ENCODE measurements at regions not wholly inside any gene's neighbourhood (a gene's known extent, or its start where the extent isn't known, plus 50 kb on each side); places are given as distances from the start of the nearest gene placed in this dataset.
"Not testable (repeated sequence)": the region's sequence is repeated elsewhere in the genome, so short reads cannot be mapped to it uniquely, and the experiment has no call there.

DNA sequence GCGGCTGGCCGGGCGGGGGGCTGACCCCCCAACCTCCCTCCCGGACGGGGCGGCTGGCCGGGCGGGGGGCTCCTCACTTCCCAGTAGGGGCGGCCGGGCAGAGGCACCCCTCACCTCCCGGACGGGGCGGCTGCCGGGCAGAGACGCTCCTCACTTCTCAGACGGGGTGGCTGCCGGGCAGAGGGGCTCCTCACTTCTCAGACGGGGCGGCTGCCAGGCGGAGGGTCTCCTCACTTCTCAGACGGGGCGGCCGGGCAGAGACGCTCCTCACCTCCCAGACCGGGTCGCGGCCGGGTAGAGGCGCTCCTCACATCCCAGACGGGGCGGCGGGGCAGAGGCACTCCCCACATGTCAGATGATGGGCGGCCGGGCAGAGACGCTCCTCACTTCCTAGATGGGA is 112.6 kb upstream of the FAM174B start:
- H3K9ac ChIP-seq (ENCODE audit: low read depth, low read length); H3K4me1 ChIP-seq (ENCODE audit: control insufficient read depth, insufficient read depth, low read length); H3K4me3 ChIP-seq (ENCODE audit: low read length); H3K9me3 ChIP-seq (replicated peaks; ENCODE audit: low read length); H3K36me3 ChIP-seq (ENCODE audit: insufficient read depth, low read length); H3K4me2 ChIP-seq (ENCODE audit: low read length); H3K27me3 ChIP-seq (ENCODE audit: control insufficient read depth, insufficient read depth, low read length): not testable (repeated sequence)

DNA sequence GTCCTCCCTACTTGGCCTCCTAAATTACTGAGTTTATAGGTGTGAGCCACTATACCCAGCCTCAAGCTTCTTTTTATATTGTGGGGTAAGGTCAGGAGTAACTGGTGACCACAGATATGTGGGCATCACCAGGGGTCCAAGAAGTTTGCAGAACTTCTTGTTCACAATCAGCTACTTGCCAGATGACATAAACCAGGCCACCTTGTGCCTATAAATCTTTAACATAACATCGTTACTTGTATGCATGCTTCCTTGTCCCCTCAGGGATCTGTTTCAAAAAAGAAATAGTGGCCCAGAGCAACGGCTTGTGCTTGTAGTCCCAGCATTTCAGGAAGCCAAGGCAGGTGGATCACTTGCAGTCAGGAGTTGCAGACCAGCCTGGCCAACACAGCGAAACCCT is 115.1 kb upstream of the FAM174B start:
- H3K4me1 ChIP-seq (ENCODE audit: control insufficient read depth, insufficient read depth, low read length) = no peaks in the 10 kb centered on the region
- H3K9ac ChIP-seq (ENCODE audit: low read depth, low read length) = no peak overlapping the region
- no peaks in the 10 kb centered on the region for H3K36me3 ChIP-seq (ENCODE audit: insufficient read depth, low read length)

DNA sequence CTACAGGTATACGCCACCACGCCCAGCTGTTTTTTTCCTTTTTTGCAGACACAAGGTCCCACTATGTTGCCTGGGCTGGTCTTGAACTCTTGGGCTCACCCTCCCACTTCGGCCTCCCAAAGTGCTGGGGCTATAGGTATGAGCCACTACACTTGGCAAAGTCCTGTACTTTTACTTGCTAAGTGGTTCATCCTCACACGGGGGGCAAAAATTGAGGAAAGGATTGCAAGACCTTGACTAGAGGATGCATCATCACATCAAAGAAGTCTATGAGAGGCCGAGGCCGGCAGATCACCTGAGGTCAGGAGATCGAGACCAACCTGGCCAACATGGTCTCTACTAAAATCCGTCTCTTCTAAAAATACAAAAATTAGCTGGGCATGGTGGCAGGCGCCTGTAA is 116.5 kb upstream of the FAM174B start:
- H3K27me3 ChIP-seq (ENCODE audit: control insufficient read depth, insufficient read depth, low read length) = no peaks in the 10 kb centered on the region
- no peak overlapping the region for H3K9ac ChIP-seq (ENCODE audit: low read depth, low read length)
- H3K4me1 ChIP-seq (ENCODE audit: control insufficient read depth, insufficient read depth, low read length) = no peaks in the 10 kb centered on the region
- H3K9me3 ChIP-seq (replicated peaks; ENCODE audit: low read length) = no peaks in the 10 kb centered on the region
- H3K4me2 ChIP-seq (ENCODE audit: low read length) = no peak overlapping the region
- H3K36me3 ChIP-seq (ENCODE audit: insufficient read depth, low read length) = no peaks in the 10 kb centered on the region
- no peak overlapping the region for H3K4me3 ChIP-seq (ENCODE audit: low read length)

More for the DNA sequence above, 115.1 kb upstream of the FAM174B start:
- Histone ChIP-seq H3K27me3 (ENCODE audit: control insufficient read depth, insufficient read depth, low read length) (no peaks in the 10 kb centered on the region), H3K4me3 (ENCODE audit: low read length) (no peak overlapping the region), H3K9me3 (replicated peaks; ENCODE audit: low read length) (no peaks in the 10 kb centered on the region), H3K4me2 (ENCODE audit: low read length) (no peak overlapping the region)

DNA sequence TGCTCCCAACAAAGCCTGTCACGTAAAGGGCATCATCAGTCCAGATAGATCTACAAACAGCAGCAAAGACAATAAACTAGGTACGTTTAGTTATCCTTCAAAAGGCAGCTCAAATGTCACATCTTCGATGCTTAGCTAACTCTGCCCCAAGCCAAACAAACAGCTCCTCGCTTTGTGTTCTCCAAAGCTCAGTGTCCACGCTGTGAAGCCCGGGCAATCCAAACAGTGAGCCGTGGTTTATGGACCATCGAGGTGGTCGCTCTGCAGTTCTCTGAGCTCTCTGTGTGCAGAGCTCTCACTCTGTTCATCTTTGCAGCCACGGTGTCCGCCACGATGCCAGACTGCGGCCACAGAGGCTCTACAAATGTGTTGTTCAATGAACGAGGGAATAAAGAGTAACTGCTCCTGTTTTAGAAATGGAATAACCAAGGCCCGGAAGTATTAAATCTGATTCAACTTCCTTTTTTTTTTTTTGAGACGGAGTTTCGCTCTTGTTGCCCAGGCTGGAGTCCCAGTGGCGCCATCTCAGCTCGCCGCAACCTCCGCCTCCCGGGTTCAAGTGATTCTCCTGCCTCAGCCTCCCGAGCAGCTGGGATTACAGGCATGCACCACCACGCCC is 117.2 kb upstream of the FAM174B start:
- Histone ChIP-seq H3K4me2 (ENCODE audit: low read length) (no peak overlapping the region), H3K4me3 (ENCODE audit: low read length) (no peak overlapping the region), H3K36me3 (ENCODE audit: insufficient read depth, low read length) (no peaks in the 10 kb centered on the region), H3K9ac (ENCODE audit: low read depth, low read length) (no peak overlapping the region), H3K4me1 (ENCODE audit: control insufficient read depth, insufficient read depth, low read length) (no peaks in the 10 kb centered on the region), H3K9me3 (replicated peaks; ENCODE audit: low read length) (no peaks in the 10 kb centered on the region), H3K27me3 (ENCODE audit: control insufficient read depth, insufficient read depth, low read length) (no peaks in the 10 kb centered on the region)

DNA sequence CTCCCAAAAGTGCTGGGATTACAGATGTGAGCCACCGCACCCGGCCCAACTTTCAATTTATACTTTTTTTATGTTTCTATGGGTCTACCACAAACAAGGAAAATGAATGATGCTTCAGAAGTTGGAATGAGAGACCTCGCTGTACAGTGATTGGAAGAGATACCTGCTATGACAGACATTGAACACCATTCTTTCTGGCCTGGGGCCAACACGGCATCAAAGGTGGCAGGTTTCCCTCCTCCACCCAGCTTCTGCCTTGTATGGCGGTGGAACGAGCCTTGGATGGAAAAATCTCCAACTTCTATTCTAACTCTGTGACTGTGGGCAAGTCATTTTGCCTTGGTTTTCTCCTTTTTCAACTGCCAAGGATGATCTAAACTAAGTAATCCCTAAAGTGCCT is 117.8 kb upstream of the FAM174B start:
- Histone ChIP-seq H3K4me2 (ENCODE audit: low read length) (no peak overlapping the region), H3K4me3 (ENCODE audit: low read length) (no peak overlapping the region), H3K36me3 (ENCODE audit: insufficient read depth, low read length) (no peaks in the 10 kb centered on the region), H3K9me3 (replicated peaks; ENCODE audit: low read length) (no peaks in the 10 kb centered on the region), H3K9ac (ENCODE audit: low read depth, low read length) (no peak overlapping the region), H3K4me1 (ENCODE audit: control insufficient read depth, insufficient read depth, low read length) (no peaks in the 10 kb centered on the region), H3K27me3 (ENCODE audit: control insufficient read depth, insufficient read depth, low read length) (no peaks in the 10 kb centered on the region)

DNA sequence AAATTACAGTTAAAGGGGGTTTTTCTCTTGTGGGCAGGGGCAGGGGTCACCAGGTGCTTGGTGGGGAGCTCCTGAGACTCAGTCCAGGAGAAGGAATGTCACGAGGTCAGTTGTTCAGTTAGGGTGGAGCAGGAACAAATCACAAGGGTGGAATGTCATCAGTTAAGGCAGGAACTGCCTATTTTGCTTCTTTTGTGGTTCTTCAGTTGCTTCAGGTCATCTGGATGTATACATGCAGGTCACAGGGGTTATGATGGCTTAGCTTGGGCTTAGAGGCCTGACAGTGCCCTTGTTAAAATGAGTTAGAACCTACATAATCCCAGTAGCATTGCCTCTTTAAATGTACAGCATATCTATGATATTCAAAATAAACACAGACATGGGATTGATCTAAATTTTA is 120.2 kb upstream of the CHD2 start:
- Histone ChIP-seq H3K4me2 (ENCODE audit: low read length) (no peak overlapping the region), H3K9ac (ENCODE audit: low read depth, low read length) (no peak overlapping the region), H3K9me3 (replicated peaks; ENCODE audit: low read length) (no peaks in the 10 kb centered on the region), H3K36me3 (ENCODE audit: insufficient read depth, low read length) (no peaks in the 10 kb centered on the region), H3K4me3 (ENCODE audit: low read length) (no peak overlapping the region), H3K27me3 (ENCODE audit: control insufficient read depth, insufficient read depth, low read length) (no peaks in the 10 kb centered on the region), H3K4me1 (ENCODE audit: control insufficient read depth, insufficient read depth, low read length) (no peaks in the 10 kb centered on the region)

DNA sequence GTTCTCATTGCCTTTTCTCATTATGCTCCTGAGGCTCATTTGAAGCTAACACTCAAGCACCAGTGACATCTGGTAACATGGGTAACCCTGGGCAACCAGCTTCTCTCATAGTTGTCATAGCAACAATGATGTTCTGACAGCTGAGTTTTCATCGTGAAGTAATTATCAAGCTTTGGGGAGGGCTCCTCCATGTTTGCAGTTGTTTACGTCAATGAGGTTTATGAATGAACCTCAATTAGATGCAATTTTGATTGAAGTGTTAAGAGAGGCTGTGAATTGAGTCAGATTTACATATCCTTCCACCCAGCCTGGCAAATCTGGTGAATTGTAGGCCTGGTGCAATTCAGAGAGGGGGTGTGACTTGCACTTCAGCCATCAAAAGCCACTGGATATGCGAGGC is 119.3 kb upstream of the CHD2 start:
- no peak overlapping the region for H3K4me2 ChIP-seq (ENCODE audit: low read length)
- H3K27me3 ChIP-seq (ENCODE audit: control insufficient read depth, insufficient read depth, low read length) = no peaks in the 10 kb centered on the region
- H3K9me3 ChIP-seq (replicated peaks; ENCODE audit: low read length) = no peaks in the 10 kb centered on the region
- H3K4me3 ChIP-seq (ENCODE audit: low read length) = no peak overlapping the region
- H3K9ac ChIP-seq (ENCODE audit: low read depth, low read length) = no peak overlapping the region
- no peaks in the 10 kb centered on the region for H3K4me1 ChIP-seq (ENCODE audit: control insufficient read depth, insufficient read depth, low read length)
- H3K36me3 ChIP-seq (ENCODE audit: insufficient read depth, low read length) = no peaks in the 10 kb centered on the region

DNA sequence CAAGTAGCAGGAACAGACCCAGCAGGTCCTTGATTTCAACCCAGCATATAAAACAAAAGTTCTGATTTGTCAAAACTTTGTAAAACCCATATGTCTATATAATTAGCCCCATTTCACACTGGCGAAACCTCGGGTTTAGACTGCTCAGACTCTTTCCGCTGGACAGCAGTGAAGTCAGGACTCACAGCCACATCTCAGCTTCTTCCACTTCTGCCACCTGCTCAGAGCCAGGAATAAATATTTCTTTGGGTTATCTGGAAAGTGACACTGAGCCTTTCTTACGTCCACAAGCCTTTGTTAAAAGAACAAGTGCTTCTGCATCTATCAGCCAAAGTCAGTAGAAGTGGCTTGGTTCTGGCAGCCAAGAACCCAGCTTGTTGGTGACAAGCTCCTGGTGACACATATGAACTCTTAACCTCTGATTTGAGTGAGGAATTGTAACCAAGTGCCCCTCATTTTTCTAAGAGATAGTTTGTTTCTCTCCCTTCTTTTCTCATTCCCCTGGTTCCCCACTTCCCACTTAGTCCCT is 118.1 kb upstream of the CHD2 start:
- Histone ChIP-seq H3K4me1 (ENCODE audit: control insufficient read depth, insufficient read depth, low read length) (no peaks in the 10 kb centered on the region), H3K4me2 (ENCODE audit: low read length) (no peak overlapping the region), H3K9ac (ENCODE audit: low read depth, low read length) (no peak overlapping the region), H3K9me3 (replicated peaks; ENCODE audit: low read length) (no peaks in the 10 kb centered on the region), H3K36me3 (ENCODE audit: insufficient read depth, low read length) (no peaks in the 10 kb centered on the region), H3K27me3 (ENCODE audit: control insufficient read depth, insufficient read depth, low read length) (no peaks in the 10 kb centered on the region), H3K4me3 (ENCODE audit: low read length) (no peak overlapping the region)

DNA sequence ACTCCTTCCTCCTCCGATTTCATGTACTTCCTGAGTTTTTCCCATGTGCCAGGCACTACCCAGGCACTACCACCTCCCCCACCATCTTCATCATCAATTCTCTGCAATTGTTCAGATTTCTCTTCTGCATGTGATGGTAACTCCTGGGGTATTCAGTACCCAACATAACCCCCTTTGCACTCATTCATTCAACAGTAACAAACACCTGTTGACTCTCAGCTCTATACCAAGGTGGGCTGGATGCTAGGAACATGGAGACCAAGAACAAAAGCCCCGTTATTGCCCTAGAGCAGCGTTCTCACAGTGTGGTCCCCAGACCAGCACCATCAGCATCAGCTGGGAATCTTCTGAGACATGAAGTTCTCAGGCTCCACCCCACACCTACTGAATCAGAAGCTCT is 113.0 kb upstream of the CHD2 start:
- no peaks in the 10 kb centered on the region for H3K4me1 ChIP-seq (ENCODE audit: control insufficient read depth, insufficient read depth, low read length)
- H3K9ac ChIP-seq (ENCODE audit: low read depth, low read length) = no peak overlapping the region
- H3K4me3 ChIP-seq (ENCODE audit: low read length) = no peak overlapping the region
- H3K27me3 ChIP-seq (ENCODE audit: control insufficient read depth, insufficient read depth, low read length) = no peaks in the 10 kb centered on the region
- H3K4me2 ChIP-seq (ENCODE audit: low read length) = no peak overlapping the region
- no peaks in the 10 kb centered on the region for H3K9me3 ChIP-seq (replicated peaks; ENCODE audit: low read length)
- no peaks in the 10 kb centered on the region for H3K36me3 ChIP-seq (ENCODE audit: insufficient read depth, low read length)

DNA sequence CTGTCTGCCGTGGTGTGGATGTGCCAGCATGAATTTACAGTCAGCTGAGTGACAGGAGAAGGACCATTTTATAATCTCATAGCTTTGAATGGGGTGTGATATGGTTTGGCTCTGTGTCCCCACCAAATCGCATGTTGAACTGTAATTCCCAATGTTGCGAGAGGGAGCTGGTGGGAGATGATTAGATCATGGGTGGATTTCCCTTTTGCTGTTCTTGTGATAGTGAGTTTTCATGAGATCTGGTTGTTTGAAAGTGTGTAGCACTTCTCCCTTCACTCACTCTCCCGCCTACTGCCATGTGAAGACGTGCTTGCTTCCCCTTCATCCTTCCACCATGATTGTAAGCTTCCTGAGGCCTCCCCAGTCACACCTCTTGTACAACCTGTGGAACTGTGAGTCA is 111.9 kb upstream of the CHD2 start:
- no peaks in the 10 kb centered on the region for H3K4me1 ChIP-seq (ENCODE audit: control insufficient read depth, insufficient read depth, low read length)
- no peak overlapping the region for H3K4me2 ChIP-seq (ENCODE audit: low read length)
- H3K36me3 ChIP-seq (ENCODE audit: insufficient read depth, low read length) = no peaks in the 10 kb centered on the region
- H3K9ac ChIP-seq (ENCODE audit: low read depth, low read length) = no peak overlapping the region
- H3K27me3 ChIP-seq (ENCODE audit: control insufficient read depth, insufficient read depth, low read length) = no peaks in the 10 kb centered on the region
- H3K9me3 ChIP-seq (replicated peaks; ENCODE audit: low read length) = no peaks in the 10 kb centered on the region
- H3K4me3 ChIP-seq (ENCODE audit: low read length) = no peak overlapping the region

DNA sequence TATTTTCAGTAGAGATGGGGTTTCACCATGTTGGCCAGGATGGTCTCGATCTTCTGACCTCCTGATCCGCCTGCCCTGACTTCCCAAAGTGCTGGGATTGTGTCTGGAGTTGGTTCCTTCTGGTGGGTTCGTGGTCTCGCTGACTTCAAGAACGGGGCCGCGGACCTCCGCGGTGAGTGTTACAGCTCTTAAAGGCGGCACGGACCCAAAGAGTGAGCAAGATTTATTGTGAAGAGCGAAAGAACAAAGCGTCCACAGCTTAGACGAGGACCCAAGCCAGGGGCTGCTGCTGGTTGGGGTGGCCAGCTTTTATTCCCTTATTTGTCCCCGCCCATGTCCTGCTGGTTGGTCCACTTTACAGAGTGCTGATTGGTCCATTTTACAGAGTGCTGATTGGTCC is 111.3 kb upstream of the CHD2 start:
- not testable (repeated sequence) for H3K4me1 ChIP-seq (ENCODE audit: control insufficient read depth, insufficient read depth, low read length); H3K27me3 ChIP-seq (ENCODE audit: control insufficient read depth, insufficient read depth, low read length); H3K36me3 ChIP-seq (ENCODE audit: insufficient read depth, low read length)

DNA sequence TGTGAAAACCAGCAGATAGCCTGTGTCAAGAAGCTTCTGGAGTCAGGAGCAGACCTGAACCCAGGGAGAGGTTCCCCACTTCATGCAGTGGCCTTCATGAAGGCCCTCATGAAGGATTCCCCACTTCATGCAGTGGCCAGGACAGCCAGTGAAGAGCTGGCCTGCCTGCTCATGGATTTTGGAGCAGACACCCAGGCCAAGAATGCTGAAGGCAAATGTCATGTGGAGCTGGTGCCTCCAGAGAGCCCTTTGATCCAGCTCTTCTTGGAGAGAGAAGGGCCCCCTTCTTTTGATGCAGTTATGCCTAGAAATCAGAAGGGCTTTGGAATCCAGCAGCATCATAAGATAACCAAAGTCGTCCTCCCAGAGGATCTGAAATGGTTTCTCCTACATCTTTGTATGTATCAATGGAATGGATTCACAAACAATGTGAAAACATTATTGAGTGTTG is 103.9 kb upstream of the CHD2 start:
- no peaks in the 10 kb centered on the region for H3K4me1 ChIP-seq (ENCODE audit: control insufficient read depth, insufficient read depth, low read length)
- no peak overlapping the region for H3K4me3 ChIP-seq (ENCODE audit: low read length)
- H3K9me3 ChIP-seq (replicated peaks; ENCODE audit: low read length) = no peaks in the 10 kb centered on the region
- H3K9ac ChIP-seq (ENCODE audit: low read depth, low read length) = no peak overlapping the region
- H3K4me2 ChIP-seq (ENCODE audit: low read length) = no peak overlapping the region
- no peaks in the 10 kb centered on the region for H3K36me3 ChIP-seq (ENCODE audit: insufficient read depth, low read length)
- H3K27me3 ChIP-seq (ENCODE audit: control insufficient read depth, insufficient read depth, low read length) = no peaks in the 10 kb centered on the region

More for the DNA sequence above, 111.3 kb upstream of the CHD2 start:
- not testable (repeated sequence) for H3K9ac ChIP-seq (ENCODE audit: low read depth, low read length); H3K9me3 ChIP-seq (replicated peaks; ENCODE audit: low read length); H3K4me2 ChIP-seq (ENCODE audit: low read length); H3K4me3 ChIP-seq (ENCODE audit: low read length)

Measured in skeletal muscle satellite cell (primary cell).